ENCODE measurements at regions not wholly inside any gene's neighbourhood (a gene's known extent, or its start where the extent isn't known, plus 50 kb on each side); places are given as distances from the start of the nearest gene placed in this dataset.

DNA sequence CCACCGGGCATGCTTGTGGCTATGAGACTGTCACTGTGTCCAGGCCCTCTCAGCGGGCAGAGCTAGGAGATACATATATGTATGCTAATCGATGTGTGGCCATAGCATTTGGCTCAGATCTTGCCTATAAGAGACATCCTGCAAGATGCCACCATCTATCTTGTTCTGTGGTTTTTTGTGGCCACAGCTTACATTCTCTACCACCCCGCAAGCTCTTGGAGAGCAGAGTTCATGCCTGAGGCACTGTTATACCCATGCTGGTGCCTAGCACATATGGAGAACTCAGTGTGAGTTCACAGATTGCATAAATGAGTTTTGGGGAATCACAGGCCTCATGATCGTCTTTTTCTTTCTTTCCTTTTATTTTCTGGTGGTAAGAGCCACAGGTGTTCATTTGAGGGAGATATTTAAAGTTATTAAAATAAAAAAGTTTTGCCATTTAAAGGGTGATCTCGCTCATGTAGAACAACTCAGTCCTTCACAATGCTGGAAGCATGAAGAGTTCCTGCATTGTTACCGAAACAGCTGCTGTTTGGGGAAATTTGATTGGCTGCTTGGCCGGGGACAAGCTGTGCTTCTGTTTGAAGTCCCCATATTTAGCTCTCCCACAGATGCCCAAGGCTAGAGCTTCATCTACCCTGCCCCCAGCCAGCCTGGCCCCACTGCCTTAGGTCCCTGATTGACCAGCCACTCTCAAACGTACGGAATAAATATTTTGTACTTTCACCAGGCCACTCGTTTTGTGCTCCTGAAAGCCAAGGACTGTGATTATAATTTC lies 169.2 kb upstream of the MAP1B start:
- H3K9ac ChIP-seq (ENCODE audit: insufficient read depth, low read depth, low read length) = no peak overlapping the region
- WGBS (ENCODE audit: low lambda C conversion rate) = 48% methylated on average over 9 of the region's 11 CpGs
- in situ Hi-C loops (cut with HindIII; ENCODE audit: extremely low pct_ligation_motif_present, low pct_unique_long_range_greater_than_20kb) (no loop called here), intact Hi-C loops (cut with micrococcal nuclease; ENCODE audit: unreplicated experiment) (no loop called here)
- no peak overlapping the region for H3K27ac ChIP-seq (ENCODE audit: extremely low read length, insufficient read depth, low read length)
- H4K20me1 ChIP-seq (ENCODE audit: insufficient read depth, low read length) = no peaks in the 10 kb centered on the region
- ChIA-PET POLR2A (no interaction called here), CTCF (ENCODE audit: low intra/inter-chr PET ratio, low total read pairs) (no interaction called here)
- H3K79me2 ChIP-seq (ENCODE audit: insufficient read depth, low read length) = no peaks in the 10 kb centered on the region
- DNase-seq (ENCODE audit: low spot score) (no peak), FAIRE-seq (no peak), ATAC-seq (no peak)
- no peak overlapping the region for H3K4me3 ChIP-seq (replicated peaks in 1 of 3; ENCODE audit: insufficient read depth in 1 of 3, low read depth in 2 of 3, low read length in 3 of 3)
- no TSS peak for BruUV-seq (replicated peaks)
- H3K4me2 ChIP-seq (ENCODE audit: low read depth, low read length) = no peak overlapping the region
- no peak overlapping the region for H2AFZ ChIP-seq (ENCODE audit: low read length)
- peaks cover 10% of the 10 kb centered on the region for H3K4me1 ChIP-seq (ENCODE audit: insufficient read depth, low read length)
- H3K27me3 ChIP-seq (ENCODE audit: control insufficient read depth in 1 of 2, insufficient read depth in 2 of 2, low read length in 2 of 2) = peaks cover 0 to 11% of the 10 kb centered on the region in 2 experiments; a peak in 1 of 5 replicates
- H3K36me3 ChIP-seq (replicated peaks in 1 of 2; ENCODE audit: control insufficient read depth in 1 of 2, insufficient read depth in 2 of 2, low read length in 2 of 2) = no peaks in the 10 kb centered on the region
- no peaks in the 10 kb centered on the region for H3K9me3 ChIP-seq (ENCODE audit: low read length)
- TF ChIP-seq, protein P1, sequence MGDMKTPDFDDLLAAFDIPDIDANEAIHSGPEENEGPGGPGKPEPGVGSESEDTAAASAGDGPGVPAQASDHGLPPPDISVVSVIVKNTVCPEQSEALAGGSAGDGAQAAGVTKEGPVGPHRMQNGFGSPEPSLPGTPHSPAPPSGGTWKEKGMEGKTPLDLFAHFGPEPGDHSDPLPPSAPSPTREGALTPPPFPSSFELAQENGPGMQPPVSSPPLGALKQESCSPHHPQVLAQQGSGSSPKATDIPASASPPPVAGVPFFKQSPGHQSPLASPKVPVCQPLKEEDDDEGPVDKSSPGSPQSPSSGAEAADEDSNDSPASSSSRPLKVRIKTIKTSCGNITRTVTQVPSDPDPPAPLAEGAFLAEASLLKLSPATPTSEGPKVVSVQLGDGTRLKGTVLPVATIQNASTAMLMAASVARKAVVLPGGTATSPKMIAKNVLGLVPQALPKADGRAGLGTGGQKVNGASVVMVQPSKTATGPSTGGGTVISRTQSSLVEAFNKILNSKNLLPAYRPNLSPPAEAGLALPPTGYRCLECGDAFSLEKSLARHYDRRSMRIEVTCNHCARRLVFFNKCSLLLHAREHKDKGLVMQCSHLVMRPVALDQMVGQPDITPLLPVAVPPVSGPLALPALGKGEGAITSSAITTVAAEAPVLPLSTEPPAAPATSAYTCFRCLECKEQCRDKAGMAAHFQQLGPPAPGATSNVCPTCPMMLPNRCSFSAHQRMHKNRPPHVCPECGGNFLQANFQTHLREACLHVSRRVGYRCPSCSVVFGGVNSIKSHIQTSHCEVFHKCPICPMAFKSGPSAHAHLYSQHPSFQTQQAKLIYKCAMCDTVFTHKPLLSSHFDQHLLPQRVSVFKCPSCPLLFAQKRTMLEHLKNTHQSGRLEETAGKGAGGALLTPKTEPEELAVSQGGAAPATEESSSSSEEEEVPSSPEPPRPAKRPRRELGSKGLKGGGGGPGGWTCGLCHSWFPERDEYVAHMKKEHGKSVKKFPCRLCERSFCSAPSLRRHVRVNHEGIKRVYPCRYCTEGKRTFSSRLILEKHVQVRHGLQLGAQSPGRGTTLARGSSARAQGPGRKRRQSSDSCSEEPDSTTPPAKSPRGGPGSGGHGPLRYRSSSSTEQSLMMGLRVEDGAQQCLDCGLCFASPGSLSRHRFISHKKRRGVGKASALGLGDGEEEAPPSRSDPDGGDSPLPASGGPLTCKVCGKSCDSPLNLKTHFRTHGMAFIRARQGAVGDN (CRISPR knock-in tag; IDR thresholded peaks at IDR 0.05) = no peak
- TF ChIP-seq KDM1A (CRISPR knock-in tag; IDR thresholded peaks at IDR 0.05) = no peak
- no peak for TF ChIP-seq ARID3A (IDR thresholded peaks at IDR 0.05; ENCODE audit: low read depth, low read length)
- no peak for TF ChIP-seq NCOA1 (CRISPR knock-in tag; IDR thresholded peaks at IDR 0.05)
- no peak for TF ChIP-seq AGO2 (optimal IDR thresholded peaks at IDR 0.05; ENCODE audit: low read depth, low read length)
- no peak for TF ChIP-seq MZF1 (CRISPR knock-in tag; IDR thresholded peaks at IDR 0.05; ENCODE audit: borderline replicate concordance)
- TF ChIP-seq SRSF4 (IDR thresholded peaks at IDR 0.05; ENCODE audit: low read depth, low read length, poor library complexity, severe bottlenecking) = no peak
- no peak for TF ChIP-seq POGZ (CRISPR knock-in tag; IDR thresholded peaks at IDR 0.05)
- TF ChIP-seq NRL (CRISPR knock-in tag; IDR thresholded peaks at IDR 0.05; ENCODE audit: borderline replicate concordance) = no peak
- TF ChIP-seq RBFOX2 (IDR thresholded peaks at IDR 0.05; ENCODE audit: low read depth, low read length) = no peak
- no peak for TF ChIP-seq RXRA (CRISPR knock-in tag; IDR thresholded peaks at IDR 0.05)
- TF ChIP-seq HNRNPL (IDR thresholded peaks at IDR 0.05; ENCODE audit: low read depth, low read length) = no peak
- no peak for TF ChIP-seq ZNF83 (CRISPR knock-in tag; IDR thresholded peaks at IDR 0.05; ENCODE audit: borderline replicate concordance)
- TF ChIP-seq, protein P2, sequence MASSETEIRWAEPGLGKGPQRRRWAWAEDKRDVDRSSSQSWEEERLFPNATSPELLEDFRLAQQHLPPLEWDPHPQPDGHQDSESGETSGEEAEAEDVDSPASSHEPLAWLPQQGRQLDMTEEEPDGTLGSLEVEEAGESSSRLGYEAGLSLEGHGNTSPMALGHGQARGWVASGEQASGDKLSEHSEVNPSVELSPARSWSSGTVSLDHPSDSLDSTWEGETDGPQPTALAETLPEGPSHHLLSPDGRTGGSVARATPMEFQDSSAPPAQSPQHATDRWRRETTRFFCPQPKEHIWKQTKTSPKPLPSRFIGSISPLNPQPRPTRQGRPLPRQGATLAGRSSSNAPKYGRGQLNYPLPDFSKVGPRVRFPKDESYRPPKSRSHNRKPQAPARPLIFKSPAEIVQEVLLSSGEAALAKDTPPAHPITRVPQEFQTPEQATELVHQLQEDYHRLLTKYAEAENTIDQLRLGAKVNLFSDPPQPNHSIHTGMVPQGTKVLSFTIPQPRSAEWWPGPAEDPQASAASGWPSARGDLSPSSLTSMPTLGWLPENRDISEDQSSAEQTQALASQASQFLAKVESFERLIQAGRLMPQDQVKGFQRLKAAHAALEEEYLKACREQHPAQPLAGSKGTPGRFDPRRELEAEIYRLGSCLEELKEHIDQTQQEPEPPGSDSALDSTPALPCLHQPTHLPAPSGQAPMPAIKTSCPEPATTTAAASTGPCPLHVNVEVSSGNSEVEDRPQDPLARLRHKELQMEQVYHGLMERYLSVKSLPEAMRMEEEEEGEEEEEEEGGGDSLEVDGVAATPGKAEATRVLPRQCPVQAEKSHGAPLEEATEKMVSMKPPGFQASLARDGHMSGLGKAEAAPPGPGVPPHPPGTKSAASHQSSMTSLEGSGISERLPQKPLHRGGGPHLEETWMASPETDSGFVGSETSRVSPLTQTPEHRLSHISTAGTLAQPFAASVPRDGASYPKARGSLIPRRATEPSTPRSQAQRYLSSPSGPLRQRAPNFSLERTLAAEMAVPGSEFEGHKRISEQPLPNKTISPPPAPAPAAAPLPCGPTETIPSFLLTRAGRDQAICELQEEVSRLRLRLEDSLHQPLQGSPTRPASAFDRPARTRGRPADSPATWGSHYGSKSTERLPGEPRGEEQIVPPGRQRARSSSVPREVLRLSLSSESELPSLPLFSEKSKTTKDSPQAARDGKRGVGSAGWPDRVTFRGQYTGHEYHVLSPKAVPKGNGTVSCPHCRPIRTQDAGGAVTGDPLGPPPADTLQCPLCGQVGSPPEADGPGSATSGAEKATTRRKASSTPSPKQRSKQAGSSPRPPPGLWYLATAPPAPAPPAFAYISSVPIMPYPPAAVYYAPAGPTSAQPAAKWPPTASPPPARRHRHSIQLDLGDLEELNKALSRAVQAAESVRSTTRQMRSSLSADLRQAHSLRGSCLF (CRISPR knock-in tag; IDR thresholded peaks at IDR 0.05; ENCODE audit: borderline replicate concordance) = no peak
